Neural cell (in vitro differentiated cells): ENCODE measurements at regions not wholly inside any gene's neighbourhood (a gene's known extent, or its start where the extent isn't known, plus 50 kb on each side); places are given as distances from the start of the nearest gene placed in this dataset.

Source experiments
- H2AFZ ChIP-seq: fragments of 200-600, 300-800 bp; sonication (generic), shearing (Covaris generic); 2 replicates; pipeline ENCODE4 v1.6.0; 2014; ENCODE audit warnings: low read depth, mild to moderate bottlenecking, antibody characterized with exemption, low read length, moderate library complexity
- H3F3A ChIP-seq: fragments of 200-600 bp; shearing (Covaris generic); 2 replicates; pipeline ENCODE4 v1.6.1; 2016; ENCODE audit warnings: mild to moderate bottlenecking, moderate library complexity, mixed read lengths, antibody characterized with exemption, low read length; ENCODE audit not compliant: insufficient read depth, poor library complexity, severe bottlenecking
- H3K27ac ChIP-seq: fragments of 200-600, 300-800 bp; sonication (generic), shearing (Covaris generic); 2 replicates; pipeline ENCODE4 v1.5.1; 2014; ENCODE audit warnings: mild to moderate bottlenecking, low read length, moderate library complexity
- H3K27me3 ChIP-seq: fragments of 300-800, 200-600 bp; sonication (generic), shearing (Covaris generic); 2 replicates; pipeline ENCODE4 v1.6.0; 2014; ENCODE audit warnings: mild to moderate bottlenecking, low read depth, low read length, moderate library complexity; ENCODE audit not compliant: insufficient read depth
- H3K36me3 ChIP-seq: fragments of 300-800, 200-600 bp; sonication (generic), shearing (Covaris generic); 2 replicates; pipeline ENCODE4 v1.5.1; 2014; ENCODE audit warnings: mild to moderate bottlenecking, antibody characterized with exemption, low read length, moderate library complexity; ENCODE audit not compliant: insufficient read depth
- H3K4me2 ChIP-seq: fragments of 300-800, 200-600 bp; sonication (generic), shearing (Covaris generic); 2 replicates; pipeline ENCODE4 v1.6.0; 2014; ENCODE audit warnings: mild to moderate bottlenecking, low read length
- H3K4me3 ChIP-seq: fragments of 300-800, 200-600 bp; sonication (generic), shearing (Covaris generic); 2 replicates; pipeline ENCODE4 v1.5.1; 2014; ENCODE audit warnings: mild to moderate bottlenecking, low read length, moderate library complexity
- H3K79me2 ChIP-seq: fragments of 200-600 bp; shearing (Covaris generic); replicated peaks from 2 replicates; pipeline ENCODE4 v1.6.0; 2014; ENCODE audit warnings: mild to moderate bottlenecking, low read length, moderate library complexity; ENCODE audit not compliant: insufficient read depth
- H3K9ac ChIP-seq: fragments of 300-800, 200-600 bp; sonication (generic), shearing (Covaris generic); 2 replicates; pipeline ENCODE4 v1.6.1; 2016; ENCODE audit warnings: mild to moderate bottlenecking, low read length, mixed read lengths
- H3K9me2 ChIP-seq: fragments of 200-600 bp; shearing (Covaris generic); 2 replicates; pipeline ENCODE4 v1.6.1; 2016; ENCODE audit warnings: mild to moderate bottlenecking, low read length, mixed read lengths; ENCODE audit not compliant: insufficient read depth
- H3K9me3 ChIP-seq: fragments of 200-600, 300-800 bp; sonication (generic), shearing (Covaris generic); 2 replicates; pipeline ENCODE4 v1.6.1; 2016; ENCODE audit warnings: mild to moderate bottlenecking, mixed run types, low read length, moderate library complexity, mixed read lengths
- H4K20me1 ChIP-seq: fragments of 200-600 bp; shearing (Covaris generic); 2 replicates; pipeline ENCODE4 v1.6.1; 2016; ENCODE audit warnings: mild to moderate bottlenecking, mixed run types; ENCODE audit not compliant: insufficient read depth
- CTCF ChIP-seq: fragments of 450-650 bp; IDR thresholded peaks from 2 replicates; pipeline ENCODE4 v1.5.1; 2014; ENCODE audit warnings: antibody characterized with exemption, mild to moderate bottlenecking, moderate library complexity; ENCODE audit not compliant: poor library complexity, severe bottlenecking
- EP300 ChIP-seq: fragments of 450-650 bp; conservative IDR thresholded peaks from 2 replicates; pipeline ENCODE4 v1.6.1; 2014; ENCODE audit warnings: antibody characterized with exemption, mild to moderate bottlenecking, moderate library complexity; ENCODE audit not compliant: poor library complexity, severe bottlenecking
- EZH2 ChIP-seq: fragments of 200-600, 300-800 bp; shearing (Covaris generic), sonication (generic); IDR thresholded peaks from 2 replicates; pipeline ENCODE4 v1.6.1; 2014; ENCODE audit warnings: antibody characterized with exemption, low read length, borderline replicate concordance, mild to moderate bottlenecking; ENCODE audit not compliant: insufficient read depth, poor library complexity, severe bottlenecking
- MXI1 ChIP-seq: fragments of 450-650 bp; conservative IDR thresholded peaks from 2 replicates; pipeline ENCODE4 v1.6.1; 2014; ENCODE audit warnings: antibody characterized with exemption, mild to moderate bottlenecking; ENCODE audit not compliant: poor library complexity, severe bottlenecking
- POLR2AphosphoS5 ChIP-seq: IDR thresholded peaks from 2 replicates; pipeline ENCODE4 v1.6.1; 2012
- RAD21 ChIP-seq: fragments of 450-650 bp; conservative IDR thresholded peaks from 2 replicates; pipeline ENCODE4 v1.6.1; 2014; ENCODE audit warnings: antibody characterized with exemption, mild to moderate bottlenecking, moderate library complexity
- REST ChIP-seq: IDR thresholded peaks from 2 replicates; pipeline ENCODE4 v1.6.1; 2012; ENCODE audit warnings: borderline replicate concordance
- SMC3 ChIP-seq: fragments of 450-650 bp; conservative IDR thresholded peaks from 2 replicates; pipeline ENCODE4 v1.6.1; 2014; ENCODE audit warnings: antibody characterized with exemption, mild to moderate bottlenecking, moderate library complexity; ENCODE audit not compliant: poor library complexity
- TAF1 ChIP-seq: IDR thresholded peaks from 2 replicates; pipeline ENCODE4 v1.6.1; 2012; ENCODE audit warnings: low read depth

- Histone ChIP-seq H3K4me3 (no peak overlapping the region), H2AFZ (no peak overlapping the region), H3K9me2 (no peaks in the 10 kb centered on the region), H3K27ac (no peak overlapping the region), H3K9me3 (no peaks in the 10 kb centered on the region), H3K27me3 (no peaks in the 10 kb centered on the region), H3F3A (no peaks in the 10 kb centered on the region), H4K20me1 (no peaks in the 10 kb centered on the region), H3K9ac (no peak overlapping the region), H3K79me2 (no peaks in the 10 kb centered on the region), H3K4me2 (no peak overlapping the region), H3K36me3 (no peaks in the 10 kb centered on the region)
- TF ChIP-seq SMC3 (no peak), TAF1 (no peak), CTCF (no peak), POLR2AphosphoS5 (no peak), REST (no peak), RAD21 (no peak), EP300 (no peak), EZH2 (no peak), MXI1 (no peak)
Observed at GRCh38 chr9:120264528-120264927, 315.4 kb downstream of the CDK5RAP2 start.

- TF ChIP-seq RAD21 (no peak), POLR2AphosphoS5 (no peak), SMC3 (no peak), MXI1 (no peak), EP300 (no peak), REST (no peak), TAF1 (no peak), CTCF (no peak), EZH2 (no peak)
- Histone ChIP-seq H4K20me1 (no peaks in the 10 kb centered on the region), H3K9me3 (no peaks in the 10 kb centered on the region), H3F3A (no peaks in the 10 kb centered on the region), H3K4me2 (no peak overlapping the region), H3K4me3 (no peak overlapping the region), H3K27me3 (no peaks in the 10 kb centered on the region), H3K9me2 (no peaks in the 10 kb centered on the region), H3K79me2 (no peaks in the 10 kb centered on the region), H3K9ac (no peak overlapping the region), H2AFZ (no peak overlapping the region), H3K27ac (no peak overlapping the region), H3K36me3 (no peaks in the 10 kb centered on the region)
Observed at GRCh38 chr9:120263836-120264235, 316.1 kb downstream of the CDK5RAP2 start.
